ENCODE measurements at regions not wholly inside any gene's neighbourhood (a gene's known extent, or its start where the extent isn't known, plus 50 kb on each side); places are given as distances from the start of the nearest gene placed in this dataset.

- no peak for FAIRE-seq
- H3K36me3 ChIP-seq (ENCODE audit: control insufficient read depth in 2 of 2, extremely low read depth in 1 of 2, insufficient read depth in 2 of 2, low read length in 2 of 2) = no peaks in the 10 kb centered on the region
- H3K9me1 ChIP-seq (replicated peaks; ENCODE audit: control insufficient read depth, extremely low read depth, insufficient read depth, low read length) = no peaks in the 10 kb centered on the region
- H3K79me2 ChIP-seq (ENCODE audit: control insufficient read depth, insufficient read depth, low read length) = no peaks in the 10 kb centered on the region
- H2AFZ ChIP-seq (ENCODE audit: low read depth, low read length) = no peak overlapping the region
- ChIA-PET POLR2A (no interaction called here), CTCF (no interaction called here)
- no peaks in the 10 kb centered on the region for H3K4me1 ChIP-seq (ENCODE audit: control insufficient read depth, extremely low read depth, insufficient read depth, low read length)
- no peaks in the 10 kb centered on the region for H3K27me3 ChIP-seq (ENCODE audit: control insufficient read depth in 2 of 2, insufficient read depth in 2 of 2, low read length in 2 of 2)
- H3K4me2 ChIP-seq (ENCODE audit: insufficient read depth, low read length) = no peak overlapping the region
- H3K9ac ChIP-seq (replicated peaks; ENCODE audit: extremely low read depth, insufficient read depth, low read length) = no peak overlapping the region
- TF ChIP-seq EZH2 (IDR thresholded peaks at IDR 0.05; ENCODE audit: borderline replicate concordance, low read depth, low read length, severe bottlenecking) (no peak), POLR2AphosphoS5 (IDR thresholded peaks at IDR 0.05; ENCODE audit: insufficient read depth, low read depth, low read length) (no peak), FOS (IDR thresholded peaks at IDR 0.05; ENCODE audit: borderline replicate concordance, insufficient read depth, low read length) (no peak), CTCF (IDR thresholded peaks at IDR 0.05; ENCODE audit: extremely low read depth in 1 of 2, insufficient read depth in 1 of 2, low read depth in 1 of 2, low read length in 2 of 2) (no peak), POLR2A (IDR thresholded peaks at IDR 0.05; ENCODE audit: low read depth, low read length) (no peak), JUN (IDR thresholded peaks at IDR 0.05; ENCODE audit: borderline replicate concordance, insufficient read depth, insufficient read length, low read depth) (no peak), GATA2 (IDR thresholded peaks at IDR 0.05; ENCODE audit: insufficient read depth, insufficient read length, low read depth, low read length) (no peak), MAX (IDR thresholded peaks at IDR 0.05; ENCODE audit: insufficient read depth, insufficient read length) (no peak), MYC (IDR thresholded peaks at IDR 0.05; ENCODE audit: low read depth, low read length) (no peak)
- no peaks in the 10 kb centered on the region for H3K9me3 ChIP-seq (replicated peaks; ENCODE audit: control insufficient read depth, insufficient read depth, low read length)
- no peak overlapping the region for H3K27ac ChIP-seq (ENCODE audit: insufficient read depth, low read depth, low read length)
- intact Hi-C loops (cut with micrococcal nuclease) = no loop called here
- no peaks in the 10 kb centered on the region for H4K20me1 ChIP-seq (replicated peaks; ENCODE audit: control insufficient read depth, extremely low read depth, insufficient read depth, low read length)
- H3K4me3 ChIP-seq (replicated peaks in 1 of 3; ENCODE audit: insufficient read depth in 1 of 3, low read depth in 1 of 3, low read length in 3 of 3) = no peak overlapping the region
- DNase-seq (ENCODE audit: low read depth, low spot score) = no peak
- BruUV-seq (replicated peaks) = no TSS peak
- dilution Hi-C loops (cut with MboI; ENCODE audit: extremely low pct_ligation_motif_present, low sequenced_read_pairs) = no loop called here
These were observed 249.6 kb upstream of the TMEFF2 start for GRCh38 chr2:192444286-192444838.

All from endothelial cell of umbilical vein (primary cell).